ENCODE measurements at regions not wholly inside any gene's neighbourhood (a gene's known extent, or its start where the extent isn't known, plus 50 kb on each side); places are given as distances from the start of the nearest gene placed in this dataset.

GRCh38 chr4:137370679-137371078 is 161.6 kb downstream of the PCDH18 start:
- no peaks in the 10 kb centered on the region for H3K4me1 ChIP-seq
- H3K9me3 ChIP-seq: no peaks in the 10 kb centered on the region
- no peak for TF ChIP-seq POLR2A (IDR thresholded peaks at IDR 0.05)
- H3K27ac ChIP-seq: no peak overlapping the region
- H3K27me3 ChIP-seq: no peaks in the 10 kb centered on the region
- DNase-seq: no peak
- H3K36me3 ChIP-seq: no peaks in the 10 kb centered on the region
- intact Hi-C loops (cut with DNase I; ENCODE audit: low total_unique reads): no loop called here
- no peak overlapping the region for H3K4me3 ChIP-seq

- Histone ChIP-seq H3K4me1 (no peaks in the 10 kb centered on the region), H3K27me3 (no peaks in the 10 kb centered on the region), H3K27ac (no peak overlapping the region), H3K9me3 (no peaks in the 10 kb centered on the region), H3K4me3 (no peak overlapping the region), H3K36me3 (no peaks in the 10 kb centered on the region)
- TF ChIP-seq POLR2A (IDR thresholded peaks at IDR 0.05) (no peak), CTCF (IDR thresholded peaks at IDR 0.05) (no peak)
- intact Hi-C loops (cut with DNase I; ENCODE audit: low total_unique reads): no loop called here
- no peak for DNase-seq
These were observed 162.1 kb downstream of the PCDH18 start for GRCh38 chr4:137370206-137370633.

GRCh38 chr4:137367620-137368019 is 164.7 kb downstream of the PCDH18 start:
- no peaks in the 10 kb centered on the region for H3K4me1 ChIP-seq
- H3K36me3 ChIP-seq: no peaks in the 10 kb centered on the region
- no peak overlapping the region for H3K27ac ChIP-seq
- intact Hi-C loops (cut with DNase I; ENCODE audit: low total_unique reads): no loop called here
- no peak overlapping the region for H3K4me3 ChIP-seq
- no peak for DNase-seq
- no peaks in the 10 kb centered on the region for H3K27me3 ChIP-seq
- no peak for TF ChIP-seq POLR2A (IDR thresholded peaks at IDR 0.05)
- TF ChIP-seq CTCF (IDR thresholded peaks at IDR 0.05): no peak
- H3K9me3 ChIP-seq: no peaks in the 10 kb centered on the region

GRCh38 chr4:137363496-137363895 is 168.8 kb downstream of the PCDH18 start:
- no peak overlapping the region for H3K27ac ChIP-seq
- no peak for DNase-seq
- no peaks in the 10 kb centered on the region for H3K9me3 ChIP-seq
- no peaks in the 10 kb centered on the region for H3K27me3 ChIP-seq
- intact Hi-C loops (cut with DNase I; ENCODE audit: low total_unique reads): no loop called here
- TF ChIP-seq POLR2A (IDR thresholded peaks at IDR 0.05): no peak
- TF ChIP-seq CTCF (IDR thresholded peaks at IDR 0.05): no peak
- H3K4me3 ChIP-seq: no peak overlapping the region
- no peaks in the 10 kb centered on the region for H3K36me3 ChIP-seq
- peaks cover 0 to 4% of the 10 kb centered on the region in 2 donors for H3K4me1 ChIP-seq

GRCh38 chr4:137361756-137362470 is 170.4 kb downstream of the PCDH18 start:
- peak overlapping the region in 1 of 2 donors; percentile 14 for H3K27ac ChIP-seq
- intact Hi-C loops (cut with DNase I; ENCODE audit: low total_unique reads): no loop called here
- H3K27me3 ChIP-seq: no peaks in the 10 kb centered on the region
- H3K4me3 ChIP-seq: no peak overlapping the region
- peaks cover 0 to 4% of the 10 kb centered on the region in 2 donors for H3K4me1 ChIP-seq
- H3K36me3 ChIP-seq: no peaks in the 10 kb centered on the region
- no peak for DNase-seq
- TF ChIP-seq POLR2A (IDR thresholded peaks at IDR 0.05) (no peak), CTCF (IDR thresholded peaks at IDR 0.05) (no peak)
- H3K9me3 ChIP-seq: no peaks in the 10 kb centered on the region
